22Rv1 (cell line): ENCODE measurements at regions not wholly inside any gene's neighbourhood (a gene's known extent, or its start where the extent isn't known, plus 50 kb on each side); places are given as distances from the start of the nearest gene placed in this dataset.

Source experiments
- ZFX ChIP-seq: fragments of 450-650 bp; IDR thresholded peaks from 2 replicates; pipeline ENCODE4 v1.6.1; 2017; ENCODE audit warnings: antibody characterized with exemption, borderline replicate concordance
- TF ChIP-seq, protein P1 (sequence below): fragments of 450-650 bp; IDR thresholded peaks from 2 replicates; pipeline ENCODE4 v1.5.1; 2017; ENCODE audit warnings: mild to moderate bottlenecking

DNA sequence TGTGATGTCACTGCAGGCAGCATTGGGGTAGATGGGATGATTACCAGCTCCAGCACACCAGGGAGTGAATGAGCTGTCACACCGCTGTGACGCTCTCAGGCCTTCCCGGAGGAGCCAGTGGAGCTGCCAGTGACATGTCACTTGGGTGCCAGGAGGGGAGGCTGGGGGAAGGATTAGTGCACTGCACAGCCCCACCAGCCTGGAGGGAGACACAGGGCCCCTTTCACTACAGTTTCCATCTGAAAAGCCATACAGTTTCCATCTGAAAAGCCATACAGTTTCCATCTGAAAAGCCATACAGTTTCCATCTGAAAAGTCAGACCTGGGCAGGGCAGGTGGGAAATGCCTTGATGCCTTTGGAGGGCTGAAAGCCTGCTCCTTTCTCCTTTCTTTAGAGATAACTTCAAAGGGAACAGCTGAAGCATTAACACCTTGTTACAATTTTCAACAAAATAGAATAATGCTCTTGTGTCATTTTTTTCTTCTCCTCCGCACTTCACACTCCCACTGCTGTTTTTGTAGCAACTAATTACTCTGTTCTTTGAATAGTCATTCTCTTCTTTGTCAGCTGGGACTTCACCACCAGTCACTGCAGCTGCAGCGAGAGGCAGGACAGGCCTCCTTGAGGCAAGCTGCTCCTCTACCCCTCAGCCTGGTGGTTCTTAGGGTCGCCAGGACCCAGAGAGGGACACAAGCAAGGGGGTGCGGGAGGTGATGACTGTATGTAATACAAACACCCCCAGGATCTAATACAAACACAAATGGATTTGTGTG lies 256.9 kb upstream of the RGS6 start:
- TF ChIP-seq, protein P1, sequence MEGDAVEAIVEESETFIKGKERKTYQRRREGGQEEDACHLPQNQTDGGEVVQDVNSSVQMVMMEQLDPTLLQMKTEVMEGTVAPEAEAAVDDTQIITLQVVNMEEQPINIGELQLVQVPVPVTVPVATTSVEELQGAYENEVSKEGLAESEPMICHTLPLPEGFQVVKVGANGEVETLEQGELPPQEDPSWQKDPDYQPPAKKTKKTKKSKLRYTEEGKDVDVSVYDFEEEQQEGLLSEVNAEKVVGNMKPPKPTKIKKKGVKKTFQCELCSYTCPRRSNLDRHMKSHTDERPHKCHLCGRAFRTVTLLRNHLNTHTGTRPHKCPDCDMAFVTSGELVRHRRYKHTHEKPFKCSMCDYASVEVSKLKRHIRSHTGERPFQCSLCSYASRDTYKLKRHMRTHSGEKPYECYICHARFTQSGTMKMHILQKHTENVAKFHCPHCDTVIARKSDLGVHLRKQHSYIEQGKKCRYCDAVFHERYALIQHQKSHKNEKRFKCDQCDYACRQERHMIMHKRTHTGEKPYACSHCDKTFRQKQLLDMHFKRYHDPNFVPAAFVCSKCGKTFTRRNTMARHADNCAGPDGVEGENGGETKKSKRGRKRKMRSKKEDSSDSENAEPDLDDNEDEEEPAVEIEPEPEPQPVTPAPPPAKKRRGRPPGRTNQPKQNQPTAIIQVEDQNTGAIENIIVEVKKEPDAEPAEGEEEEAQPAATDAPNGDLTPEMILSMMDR = no peak
- TF ChIP-seq ZFX = no peak
